ENCODE measurements at regions not wholly inside any gene's neighbourhood (a gene's known extent, or its start where the extent isn't known, plus 50 kb on each side); places are given as distances from the start of the nearest gene placed in this dataset.
A peak's percentile ranks its signal among the peaks of the same experiment; 100 is the strongest.

DNA sequence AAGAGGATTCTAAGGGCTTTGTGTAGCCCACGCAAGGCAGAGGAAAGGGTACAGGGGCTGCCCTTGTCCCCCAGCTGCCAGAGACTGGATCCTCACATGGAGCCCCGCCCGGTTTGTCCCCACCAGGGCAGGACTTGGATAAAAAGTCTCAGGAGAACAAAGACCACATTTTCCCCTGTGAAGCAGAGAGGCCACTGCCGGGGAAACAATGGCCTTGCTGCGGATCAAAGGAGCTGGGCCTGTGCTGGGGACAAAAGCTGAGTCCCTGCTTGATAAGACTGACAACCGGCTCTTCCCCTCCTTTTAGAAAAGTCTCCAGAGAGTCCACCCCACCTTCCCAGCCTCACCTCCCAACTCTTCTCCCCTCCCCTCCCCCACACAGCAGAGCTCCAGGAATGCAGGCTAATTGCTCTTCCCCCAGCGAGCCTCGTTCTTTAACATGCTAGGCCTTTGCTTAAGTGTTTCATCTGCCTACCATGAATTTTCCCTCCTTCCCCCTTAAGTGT, 142.4 kb downstream of the PLPP3 start (continued):
- TF ChIP-seq SNAI1 (CRISPR knock-in tag; IDR thresholded peaks at IDR 0.05; ENCODE audit: borderline replicate concordance) (no peak), ETV5 (CRISPR knock-in tag; IDR thresholded peaks at IDR 0.05; ENCODE audit: borderline replicate concordance) (peak; percentile 62; the same call in 1 of the 2 replicates), ZBTB20 (CRISPR knock-in tag; IDR thresholded peaks at IDR 0.05; ENCODE audit: borderline replicate concordance, low read depth) (no peak), ZNF660 (CRISPR knock-in tag; IDR thresholded peaks at IDR 0.05; ENCODE audit: borderline replicate concordance, low read depth) (no peak), SP4 (CRISPR knock-in tag; IDR thresholded peaks at IDR 0.05) (no peak), IKZF4 (CRISPR knock-in tag; IDR thresholded peaks at IDR 0.05; ENCODE audit: borderline replicate concordance, low read depth, not compliant biosample characterization) (no peak), KAT7 (CRISPR knock-in tag; IDR thresholded peaks at IDR 0.05; ENCODE audit: borderline replicate concordance) (peak; percentile 36; the same call in 1 of the 2 replicates), KDM1A (CRISPR knock-in tag; IDR thresholded peaks at IDR 0.05) (0 out of 2 replicates have a peak, but pooled peaks have one; percentile 10), SMARCC2 (IDR thresholded peaks at IDR 0.05) (no peak), EZH2 (conservative IDR thresholded peaks at IDR 0.05; ENCODE audit: low read depth, low read length) (no peak), HIVEP1 (CRISPR knock-in tag; IDR thresholded peaks at IDR 0.05) (no peak), ZNF672 (CRISPR knock-in tag; IDR thresholded peaks at IDR 0.05) (no peak), FOXO1 (CRISPR knock-in tag; IDR thresholded peaks at IDR 0.05) (peak; percentile 73), TAF1 (CRISPR knock-in tag; IDR thresholded peaks at IDR 0.05) (peak; percentile 16; the same call in 1 of the 2 replicates), SAFB2 (CRISPR knock-in tag; IDR thresholded peaks at IDR 0.05; ENCODE audit: borderline replicate concordance, low read depth) (no peak), ZNF350 (CRISPR knock-in tag; IDR thresholded peaks at IDR 0.05; ENCODE audit: borderline replicate concordance, low read depth) (0 out of 2 replicates have a peak, but pooled peaks have one; percentile 52), ZNF670 (CRISPR knock-in tag; IDR thresholded peaks at IDR 0.05; ENCODE audit: borderline replicate concordance) (no peak)
- TF ChIP-seq, protein P1, sequence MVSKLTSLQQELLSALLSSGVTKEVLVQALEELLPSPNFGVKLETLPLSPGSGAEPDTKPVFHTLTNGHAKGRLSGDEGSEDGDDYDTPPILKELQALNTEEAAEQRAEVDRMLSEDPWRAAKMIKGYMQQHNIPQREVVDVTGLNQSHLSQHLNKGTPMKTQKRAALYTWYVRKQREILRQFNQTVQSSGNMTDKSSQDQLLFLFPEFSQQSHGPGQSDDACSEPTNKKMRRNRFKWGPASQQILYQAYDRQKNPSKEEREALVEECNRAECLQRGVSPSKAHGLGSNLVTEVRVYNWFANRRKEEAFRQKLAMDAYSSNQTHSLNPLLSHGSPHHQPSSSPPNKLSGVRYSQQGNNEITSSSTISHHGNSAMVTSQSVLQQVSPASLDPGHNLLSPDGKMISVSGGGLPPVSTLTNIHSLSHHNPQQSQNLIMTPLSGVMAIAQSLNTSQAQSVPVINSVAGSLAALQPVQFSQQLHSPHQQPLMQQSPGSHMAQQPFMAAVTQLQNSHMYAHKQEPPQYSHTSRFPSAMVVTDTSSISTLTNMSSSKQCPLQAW (CRISPR knock-in tag; IDR thresholded peaks at IDR 0.05): 0 out of 2 replicates have a peak, but pooled peaks have one; percentile 51
- TF ChIP-seq, protein P2, sequence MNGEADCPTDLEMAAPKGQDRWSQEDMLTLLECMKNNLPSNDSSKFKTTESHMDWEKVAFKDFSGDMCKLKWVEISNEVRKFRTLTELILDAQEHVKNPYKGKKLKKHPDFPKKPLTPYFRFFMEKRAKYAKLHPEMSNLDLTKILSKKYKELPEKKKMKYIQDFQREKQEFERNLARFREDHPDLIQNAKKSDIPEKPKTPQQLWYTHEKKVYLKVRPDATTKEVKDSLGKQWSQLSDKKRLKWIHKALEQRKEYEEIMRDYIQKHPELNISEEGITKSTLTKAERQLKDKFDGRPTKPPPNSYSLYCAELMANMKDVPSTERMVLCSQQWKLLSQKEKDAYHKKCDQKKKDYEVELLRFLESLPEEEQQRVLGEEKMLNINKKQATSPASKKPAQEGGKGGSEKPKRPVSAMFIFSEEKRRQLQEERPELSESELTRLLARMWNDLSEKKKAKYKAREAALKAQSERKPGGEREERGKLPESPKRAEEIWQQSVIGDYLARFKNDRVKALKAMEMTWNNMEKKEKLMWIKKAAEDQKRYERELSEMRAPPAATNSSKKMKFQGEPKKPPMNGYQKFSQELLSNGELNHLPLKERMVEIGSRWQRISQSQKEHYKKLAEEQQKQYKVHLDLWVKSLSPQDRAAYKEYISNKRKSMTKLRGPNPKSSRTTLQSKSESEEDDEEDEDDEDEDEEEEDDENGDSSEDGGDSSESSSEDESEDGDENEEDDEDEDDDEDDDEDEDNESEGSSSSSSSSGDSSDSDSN (CRISPR knock-in tag; IDR thresholded peaks at IDR 0.05): peak; percentile 33; the same call in 1 of the 2 replicates
- TF ChIP-seq, protein P3, sequence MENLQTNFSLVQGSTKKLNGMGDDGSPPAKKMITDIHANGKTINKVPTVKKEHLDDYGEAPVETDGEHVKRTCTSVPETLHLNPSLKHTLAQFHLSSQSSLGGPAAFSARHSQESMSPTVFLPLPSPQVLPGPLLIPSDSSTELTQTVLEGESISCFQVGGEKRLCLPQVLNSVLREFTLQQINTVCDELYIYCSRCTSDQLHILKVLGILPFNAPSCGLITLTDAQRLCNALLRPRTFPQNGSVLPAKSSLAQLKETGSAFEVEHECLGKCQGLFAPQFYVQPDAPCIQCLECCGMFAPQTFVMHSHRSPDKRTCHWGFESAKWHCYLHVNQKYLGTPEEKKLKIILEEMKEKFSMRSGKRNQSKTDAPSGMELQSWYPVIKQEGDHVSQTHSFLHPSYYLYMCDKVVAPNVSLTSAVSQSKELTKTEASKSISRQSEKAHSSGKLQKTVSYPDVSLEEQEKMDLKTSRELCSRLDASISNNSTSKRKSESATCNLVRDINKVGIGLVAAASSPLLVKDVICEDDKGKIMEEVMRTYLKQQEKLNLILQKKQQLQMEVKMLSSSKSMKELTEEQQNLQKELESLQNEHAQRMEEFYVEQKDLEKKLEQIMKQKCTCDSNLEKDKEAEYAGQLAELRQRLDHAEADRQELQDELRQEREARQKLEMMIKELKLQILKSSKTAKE (CRISPR knock-in tag; IDR thresholded peaks at IDR 0.05; ENCODE audit: borderline replicate concordance): no peak
- TF ChIP-seq, protein P4, sequence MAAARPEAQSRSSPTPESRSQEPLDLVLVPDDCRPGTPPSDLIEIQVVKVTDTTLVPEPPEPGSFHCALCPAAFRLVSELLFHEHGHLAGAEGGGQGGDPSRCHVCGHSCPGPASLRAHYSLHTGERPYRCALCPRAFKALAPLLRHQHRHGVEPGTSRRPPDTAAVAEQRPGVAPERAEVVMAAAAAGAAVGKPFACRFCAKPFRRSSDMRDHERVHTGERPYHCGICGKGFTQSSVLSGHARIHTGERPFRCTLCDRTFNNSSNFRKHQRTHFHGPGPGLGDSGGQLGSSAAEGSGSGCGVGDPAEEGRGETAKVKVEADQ (CRISPR knock-in tag; IDR thresholded peaks at IDR 0.05; ENCODE audit: borderline replicate concordance): no peak
- TF ChIP-seq, protein P5, sequence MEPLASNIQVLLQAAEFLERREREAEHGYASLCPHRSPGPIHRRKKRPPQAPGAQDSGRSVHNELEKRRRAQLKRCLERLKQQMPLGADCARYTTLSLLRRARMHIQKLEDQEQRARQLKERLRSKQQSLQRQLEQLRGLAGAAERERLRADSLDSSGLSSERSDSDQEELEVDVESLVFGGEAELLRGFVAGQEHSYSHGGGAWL (CRISPR knock-in tag; IDR thresholded peaks at IDR 0.05): no peak
- TF ChIP-seq, protein P6, sequence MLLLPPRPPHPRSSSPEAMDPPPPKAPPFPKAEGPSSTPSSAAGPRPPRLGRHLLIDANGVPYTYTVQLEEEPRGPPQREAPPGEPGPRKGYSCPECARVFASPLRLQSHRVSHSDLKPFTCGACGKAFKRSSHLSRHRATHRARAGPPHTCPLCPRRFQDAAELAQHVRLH (CRISPR knock-in tag; IDR thresholded peaks at IDR 0.05; ENCODE audit: borderline replicate concordance, low read depth): peak; percentile 55; the same call in 1 of the 2 replicates
